Fibroblast of pulmonary artery (primary cell): ENCODE measurements at regions not wholly inside any gene's neighbourhood (a gene's known extent, or its start where the extent isn't known, plus 50 kb on each side); places are given as distances from the start of the nearest gene placed in this dataset.
"Not testable (repeated sequence)": the region's sequence is repeated elsewhere in the genome, so short reads cannot be mapped to it uniquely, and the experiment has no call there.

Experiments
- DNase-seq: peaks from one replicate; pipeline ENCODE4 v3.0.0-alpha.2; 2010; ENCODE audit warnings: low read depth
- H3K4me3 ChIP-seq: replicated peaks from 2 replicates; pipeline ENCODE4 v1.5.1; 2011; ENCODE audit warnings: low read depth, mild to moderate bottlenecking, control low read depth, low read length, moderate library complexity
- TF ChIP-seq, protein P1 (sequence below): IDR thresholded peaks from 2 replicates; pipeline ENCODE4 v1.5.1; 2011; ENCODE audit warnings: mild to moderate bottlenecking, control low read depth, low read length, inconsistent platforms; ENCODE audit errors: missing control alignments

DNA sequence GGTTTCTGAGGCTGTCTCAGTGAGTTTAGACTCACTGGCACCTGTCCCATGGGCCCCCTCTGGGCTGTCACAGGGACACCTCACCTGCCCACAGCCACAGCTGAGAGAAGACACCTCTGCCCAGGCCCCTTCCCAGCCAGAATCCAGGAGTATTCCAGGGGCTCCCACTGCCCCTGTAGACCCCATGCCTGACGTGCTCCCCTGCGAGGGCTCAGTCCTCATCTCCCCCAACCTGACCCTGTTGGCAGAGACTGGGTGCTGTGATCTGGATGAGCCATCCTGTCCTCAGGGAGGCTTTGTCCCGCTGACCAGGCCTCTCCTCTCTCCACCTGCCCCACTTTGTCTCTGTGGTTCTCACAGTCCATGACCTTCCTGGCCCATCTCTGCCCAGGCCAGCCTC, 89.4 kb downstream of the DHRS2 start:
- H3K4me3 ChIP-seq, result no peak overlapping the region
- no peak for DNase-seq
- TF ChIP-seq, protein P1, sequence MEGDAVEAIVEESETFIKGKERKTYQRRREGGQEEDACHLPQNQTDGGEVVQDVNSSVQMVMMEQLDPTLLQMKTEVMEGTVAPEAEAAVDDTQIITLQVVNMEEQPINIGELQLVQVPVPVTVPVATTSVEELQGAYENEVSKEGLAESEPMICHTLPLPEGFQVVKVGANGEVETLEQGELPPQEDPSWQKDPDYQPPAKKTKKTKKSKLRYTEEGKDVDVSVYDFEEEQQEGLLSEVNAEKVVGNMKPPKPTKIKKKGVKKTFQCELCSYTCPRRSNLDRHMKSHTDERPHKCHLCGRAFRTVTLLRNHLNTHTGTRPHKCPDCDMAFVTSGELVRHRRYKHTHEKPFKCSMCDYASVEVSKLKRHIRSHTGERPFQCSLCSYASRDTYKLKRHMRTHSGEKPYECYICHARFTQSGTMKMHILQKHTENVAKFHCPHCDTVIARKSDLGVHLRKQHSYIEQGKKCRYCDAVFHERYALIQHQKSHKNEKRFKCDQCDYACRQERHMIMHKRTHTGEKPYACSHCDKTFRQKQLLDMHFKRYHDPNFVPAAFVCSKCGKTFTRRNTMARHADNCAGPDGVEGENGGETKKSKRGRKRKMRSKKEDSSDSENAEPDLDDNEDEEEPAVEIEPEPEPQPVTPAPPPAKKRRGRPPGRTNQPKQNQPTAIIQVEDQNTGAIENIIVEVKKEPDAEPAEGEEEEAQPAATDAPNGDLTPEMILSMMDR, result no peak

DNA sequence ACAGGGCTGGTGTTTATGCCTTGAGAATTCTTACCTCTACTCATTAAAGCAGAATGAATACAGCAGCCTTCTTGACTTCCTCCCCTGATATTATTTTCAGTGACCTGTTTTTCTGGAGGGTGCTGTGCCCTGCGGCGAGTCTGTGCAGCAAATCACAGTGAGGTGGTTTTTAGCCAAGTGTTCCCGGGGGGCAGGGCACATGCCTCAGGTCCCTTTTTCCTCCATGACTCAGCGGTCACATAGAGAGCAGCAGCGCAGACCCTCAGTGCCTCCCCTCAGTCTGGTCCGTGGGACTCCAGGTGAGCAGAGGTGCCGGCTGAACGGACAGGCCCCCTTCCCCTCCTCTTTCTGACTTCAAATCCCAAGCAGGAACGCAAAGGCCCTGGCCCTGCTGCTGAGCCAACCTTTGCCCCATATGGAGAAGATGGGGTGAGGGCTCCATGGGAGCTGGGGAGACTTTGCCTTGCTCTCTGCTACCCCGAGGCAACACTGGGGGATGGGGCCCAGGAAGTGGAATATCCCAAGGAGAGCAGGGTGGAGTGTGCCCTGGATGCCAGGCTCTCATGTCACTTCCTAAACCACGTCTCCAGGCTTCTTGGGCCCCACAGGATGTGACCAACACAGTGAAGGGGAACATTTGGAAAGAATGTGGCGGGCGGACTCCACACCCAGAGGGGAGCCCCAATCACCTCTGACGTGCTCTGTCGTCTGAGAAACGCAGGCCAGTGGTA, 90.0 kb downstream of the DHRS2 start:
- TF ChIP-seq, protein P1, result no peak
- no peak for DNase-seq
- H3K4me3 ChIP-seq, result no peak overlapping the region

DNA sequence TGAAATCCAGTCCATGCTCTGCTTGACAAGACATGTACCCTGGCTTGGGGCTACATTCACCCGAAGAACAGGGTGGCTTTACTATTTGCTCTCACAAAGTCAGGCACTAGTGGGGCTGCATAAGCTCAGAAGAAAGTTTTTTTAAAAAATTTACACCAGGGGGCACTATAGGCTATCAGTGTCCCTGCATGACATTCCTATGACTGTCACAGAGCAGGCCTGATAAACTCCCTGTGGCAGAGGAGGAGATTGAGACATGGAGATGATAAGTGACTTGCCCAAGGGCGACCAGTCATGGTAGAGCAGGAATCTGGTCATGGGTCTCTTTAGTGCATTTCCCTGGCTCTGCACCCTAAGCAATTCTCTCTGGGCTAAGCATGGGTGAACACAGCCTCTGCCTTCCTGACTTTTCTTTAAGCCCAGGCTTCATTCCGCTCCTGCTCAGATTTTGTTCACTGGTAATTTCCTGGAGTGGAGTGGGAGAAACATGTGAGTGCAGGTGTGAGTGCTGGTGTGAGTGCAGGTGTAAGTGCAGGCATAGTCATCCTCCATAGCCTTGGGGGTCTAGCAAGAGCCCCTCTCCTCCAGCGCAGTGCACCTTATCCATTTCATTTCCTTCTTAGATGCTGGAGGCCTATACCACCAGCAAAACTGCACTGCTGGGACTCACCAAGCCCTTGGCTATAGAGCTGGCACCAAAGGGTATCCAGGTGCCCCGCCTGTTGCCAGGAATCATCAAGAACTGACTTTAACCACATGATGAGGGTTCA, 91.6 kb downstream of the DHRS2 start:
- no peak overlapping the region for H3K4me3 ChIP-seq
- peak; percentile 42 for DNase-seq
- TF ChIP-seq, protein P1, result peak; percentile 14

DNA sequence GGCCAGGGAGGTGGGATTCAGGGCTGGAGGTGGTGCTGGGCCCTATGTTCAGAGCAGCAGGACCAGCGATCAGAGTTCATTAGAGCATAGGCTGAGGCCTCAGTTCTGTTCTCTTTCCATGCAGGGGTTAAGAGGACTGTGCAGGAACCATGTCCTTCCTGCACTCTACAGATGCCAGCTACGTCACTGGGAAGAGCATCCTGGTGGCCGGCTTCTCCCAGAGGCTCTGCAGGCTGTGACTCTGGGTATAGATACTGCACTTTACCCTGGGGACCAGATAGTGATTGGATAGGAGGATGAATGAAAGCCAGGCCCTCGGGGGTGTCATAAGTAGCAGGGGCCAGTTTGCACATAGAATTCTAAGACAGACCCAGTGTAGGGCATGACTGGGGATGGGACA, 92.6 kb downstream of the DHRS2 start:
- no peak overlapping the region for H3K4me3 ChIP-seq
- TF ChIP-seq, protein P1, result no peak
- no peak for DNase-seq

DNA sequence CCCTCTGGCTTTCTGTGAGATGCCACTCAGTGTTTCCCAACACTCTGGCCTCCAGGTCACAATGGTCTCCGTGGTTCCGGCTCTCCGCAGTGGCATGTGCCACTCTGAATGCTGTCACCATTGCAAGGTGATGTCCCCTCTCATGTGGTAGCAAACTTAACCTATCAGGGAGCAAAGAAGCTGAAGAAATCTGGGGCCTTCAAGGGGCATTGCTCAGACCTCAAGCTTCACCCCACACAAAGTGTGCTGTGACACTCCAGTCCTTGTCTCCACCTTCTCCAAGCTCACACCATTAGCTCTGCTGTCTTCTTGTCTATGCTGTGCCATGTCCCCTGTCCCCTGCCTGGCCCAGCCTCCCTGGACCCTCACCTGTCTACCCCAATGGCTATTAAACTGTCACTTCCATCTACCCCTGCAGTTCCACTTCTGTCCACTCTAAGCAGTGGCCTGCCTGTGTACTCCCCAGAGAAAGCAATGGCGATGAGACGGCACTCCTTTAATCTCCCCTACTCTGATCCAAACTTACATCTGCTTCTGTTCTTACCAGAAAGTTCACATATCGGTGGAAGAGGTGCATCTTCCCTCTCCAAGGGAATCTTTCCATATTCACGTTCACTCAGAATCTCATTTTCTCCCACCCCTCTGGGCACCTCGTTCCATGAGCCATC, 93.7 kb downstream of the DHRS2 start:
- DNase-seq, result no peak
- no peak overlapping the region for H3K4me3 ChIP-seq
- TF ChIP-seq, protein P1, result peak; percentile 1

DNA sequence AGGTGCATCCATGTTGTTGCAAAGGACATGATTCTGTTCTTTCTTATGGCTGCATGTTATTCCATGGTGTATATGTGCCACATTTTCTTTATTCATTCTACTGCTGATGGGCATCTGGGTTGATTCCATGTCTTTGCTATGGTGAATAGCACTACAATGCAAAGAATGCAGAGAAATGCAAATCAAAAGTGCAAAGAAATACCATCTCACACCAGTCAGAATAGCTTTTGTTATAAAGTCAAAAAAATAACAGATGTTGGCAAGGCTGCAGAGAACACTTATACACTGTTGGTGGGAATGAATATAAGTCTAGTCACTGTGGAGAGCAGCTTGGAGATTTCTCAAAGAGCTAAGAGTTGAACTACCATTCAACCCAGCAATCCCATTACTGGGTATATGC, 99.2 kb downstream of the DHRS2 start:
- H3K4me3 ChIP-seq, result no peak overlapping the region
- no peak for DNase-seq
- TF ChIP-seq, protein P1, result no peak

DNA sequence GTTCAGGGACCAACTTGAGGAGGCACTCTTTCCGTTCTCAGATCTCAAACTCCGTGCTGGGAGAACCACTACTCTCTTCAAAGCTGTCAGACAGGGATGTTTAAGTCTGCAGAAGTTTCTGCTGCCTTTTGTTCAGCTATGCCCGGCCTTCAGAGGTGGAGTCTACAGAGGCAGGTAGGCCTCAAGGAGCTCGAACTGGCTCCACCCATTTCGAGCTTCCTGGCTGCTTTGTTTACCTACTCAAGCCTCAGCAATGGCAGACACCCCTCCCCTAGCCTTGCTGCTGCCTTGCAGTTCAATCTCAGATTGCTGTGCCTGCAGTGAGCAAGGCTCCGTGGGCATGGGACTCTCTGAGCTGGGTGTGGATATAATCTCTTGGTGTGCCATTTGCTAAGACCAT, 108.2 kb downstream of the DHRS2 start:
- H3K4me3 ChIP-seq, DNase-seq: not testable (repeated sequence)
